Activated B cell treated with CpG ODN at 0.5 μM for 24 hours (primary cell): ENCODE measurements at regions not wholly inside any gene's neighbourhood (a gene's known extent, or its start where the extent isn't known, plus 50 kb on each side); places are given as distances from the start of the nearest gene placed in this dataset.
"Not testable (repeated sequence)": the region's sequence is repeated elsewhere in the genome, so short reads cannot be mapped to it uniquely, and the experiment has no call there.

Source experiments
- ATAC-seq: fragments of 200-7000 bp; cut with Tn5 transposase; one replicate; pipeline ENCODE4 v1.10.0; 2021; ENCODE audit warnings: low read depth, mild to moderate bottlenecking, moderate library complexity
- CTCF ChIA-PET: fragments of 350-600 bp; sonication (Branson Sonifier 250); formaldehyde crosslinking; loops from one replicate; lab custom pipeline; 2021; ENCODE audit warnings: antibody characterized with exemption; lab: Charles Lee
- POLR2A ChIA-PET: fragments of 350-600 bp; sonication (Branson Sonifier 250); formaldehyde crosslinking; loops from one replicate; lab custom pipeline; 2021; ENCODE audit warnings: antibody characterized with exemption; lab: Charles Lee
- DNase-seq: peaks from one replicate; pipeline ENCODE4 v3.0.0; 2022
- H3K27ac Mint-ChIP-seq: one replicate; pipeline ENCODE4 v1.8.0; 2020; ENCODE audit warnings: mixed read lengths
- H3K27me3 Mint-ChIP-seq: one replicate; pipeline ENCODE4 v1.8.0; 2021; ENCODE audit warnings: mixed read lengths
- H3K36me3 Mint-ChIP-seq: one replicate; pipeline ENCODE4 v1.8.0; 2021; ENCODE audit warnings: low read depth, mixed read lengths
- H3K4me1 Mint-ChIP-seq: one replicate; pipeline ENCODE4 v1.8.0; 2021; ENCODE audit warnings: mixed read lengths
- H3K4me3 Mint-ChIP-seq: one replicate; pipeline ENCODE4 v1.8.0; 2020; ENCODE audit warnings: mild to moderate bottlenecking, mixed read lengths
- H3K9me3 Mint-ChIP-seq: one replicate; pipeline ENCODE4 v1.8.0; 2020; ENCODE audit warnings: mixed read lengths
- intact Hi-C: fragments of 100-400 bp; cut with micrococcal nuclease; formaldehyde crosslinking; loops from one replicate; pipeline ENCODE4 v1.15.1; 2024
- TF ChIP-seq, protein P1 (sequence below): fragments of 200-600 bp; IDR thresholded peaks from one replicate; pipeline ENCODE4 v1.8.0; 2022; ENCODE audit warnings: antibody characterized with exemption, mild to moderate bottlenecking

DNA sequence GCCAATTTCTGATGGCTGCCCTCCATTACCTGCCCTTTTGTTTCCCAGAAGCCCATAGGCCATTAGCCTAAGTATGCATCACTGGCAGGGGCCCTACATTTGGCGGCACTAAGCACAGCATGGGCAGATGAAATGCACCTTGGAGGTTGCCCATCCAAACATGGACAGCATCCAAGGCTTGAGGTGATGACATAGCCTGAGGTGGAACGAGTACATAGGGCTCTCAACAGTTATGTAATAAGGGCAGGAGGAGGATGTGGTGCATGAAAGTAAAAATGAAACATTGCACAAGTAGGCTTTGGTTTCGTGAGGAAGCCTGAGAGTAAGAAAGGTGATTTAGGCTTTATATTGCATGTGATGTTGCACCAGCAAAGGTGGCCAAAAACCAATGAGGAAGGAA is 148.1 kb downstream of the FAM76B start:
- ATAC-seq (peak; percentile 82), DNase-seq (no peak)
- H3K4me1 Mint-ChIP-seq = peaks cover 12% of the 10 kb centered on the region
- H3K36me3 Mint-ChIP-seq = no peaks in the 10 kb centered on the region
- TF ChIP-seq, protein P1, sequence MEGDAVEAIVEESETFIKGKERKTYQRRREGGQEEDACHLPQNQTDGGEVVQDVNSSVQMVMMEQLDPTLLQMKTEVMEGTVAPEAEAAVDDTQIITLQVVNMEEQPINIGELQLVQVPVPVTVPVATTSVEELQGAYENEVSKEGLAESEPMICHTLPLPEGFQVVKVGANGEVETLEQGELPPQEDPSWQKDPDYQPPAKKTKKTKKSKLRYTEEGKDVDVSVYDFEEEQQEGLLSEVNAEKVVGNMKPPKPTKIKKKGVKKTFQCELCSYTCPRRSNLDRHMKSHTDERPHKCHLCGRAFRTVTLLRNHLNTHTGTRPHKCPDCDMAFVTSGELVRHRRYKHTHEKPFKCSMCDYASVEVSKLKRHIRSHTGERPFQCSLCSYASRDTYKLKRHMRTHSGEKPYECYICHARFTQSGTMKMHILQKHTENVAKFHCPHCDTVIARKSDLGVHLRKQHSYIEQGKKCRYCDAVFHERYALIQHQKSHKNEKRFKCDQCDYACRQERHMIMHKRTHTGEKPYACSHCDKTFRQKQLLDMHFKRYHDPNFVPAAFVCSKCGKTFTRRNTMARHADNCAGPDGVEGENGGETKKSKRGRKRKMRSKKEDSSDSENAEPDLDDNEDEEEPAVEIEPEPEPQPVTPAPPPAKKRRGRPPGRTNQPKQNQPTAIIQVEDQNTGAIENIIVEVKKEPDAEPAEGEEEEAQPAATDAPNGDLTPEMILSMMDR = no peak
- no peaks in the 10 kb centered on the region for H3K27me3 Mint-ChIP-seq
- no peak overlapping the region for H3K4me3 Mint-ChIP-seq
- H3K27ac Mint-ChIP-seq = peak overlapping the region; percentile 63
- CTCF ChIA-PET = no interaction called here
- peaks cover 6% of the 10 kb centered on the region for H3K9me3 Mint-ChIP-seq
- POLR2A ChIA-PET = interaction anchor here (1.0 to 1.1 kb wide), 2 partner anchors 51 to 410 kb away, joined by 3 to 4 read pairs; partner anchors contain the start of gene SESN3
- intact Hi-C loops = no loop called here

GRCh38 chr11:95638501-95638900 is 151.1 kb downstream of the FAM76B start:
- Mint-ChIP-seq H3K4me1 (peaks cover 12% of the 10 kb centered on the region), H3K9me3 (peaks cover 6% of the 10 kb centered on the region), H3K27me3 (no peaks in the 10 kb centered on the region), H3K27ac (no peak overlapping the region), H3K36me3 (no peaks in the 10 kb centered on the region), H3K4me3 (no peak overlapping the region)
- POLR2A ChIA-PET = no interaction called here
- CTCF ChIA-PET = interaction anchor here (2.1 kb wide), 1 partner anchor 67 kb away, joined by 6 read pairs; no protein-coding TSS in a partner anchor
- no peak for ATAC-seq
- TF ChIP-seq, protein P1 = no peak
- intact Hi-C loops = no loop called here
- no peak for DNase-seq

DNA sequence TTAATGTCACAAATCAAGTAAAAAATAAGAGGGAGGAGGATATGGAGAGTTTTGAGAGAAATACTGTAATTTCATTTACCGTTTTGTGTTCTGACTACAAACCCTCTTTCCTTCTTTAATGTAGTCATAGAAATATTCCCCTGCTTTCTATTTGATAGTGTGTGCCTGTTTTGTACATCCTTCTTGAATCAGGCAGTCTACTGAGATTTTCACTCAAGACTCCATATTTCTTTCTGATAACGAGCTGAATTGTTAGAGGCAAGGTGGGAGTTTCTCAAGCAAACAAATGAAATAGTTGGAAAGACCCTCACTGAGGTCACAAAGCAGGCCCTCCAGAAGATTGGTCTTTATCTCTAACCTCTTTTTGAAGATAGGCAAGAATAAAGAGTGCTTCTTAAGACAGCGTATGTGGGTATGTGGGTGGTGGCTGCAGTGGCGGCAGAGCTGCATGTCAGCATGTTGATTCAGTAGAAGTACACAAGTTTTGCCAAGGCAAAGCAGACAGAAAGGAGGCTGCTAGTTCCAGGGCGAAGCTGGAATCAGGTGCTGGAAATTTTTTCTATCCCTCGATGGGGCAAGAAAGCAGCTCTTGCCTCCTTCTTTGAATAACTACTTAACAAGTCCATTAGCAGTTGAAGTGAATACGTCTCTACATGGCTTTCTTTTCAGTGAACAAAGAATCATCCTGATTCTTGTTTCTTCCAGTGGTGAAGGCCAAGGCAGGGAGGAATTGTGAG is 164.2 kb downstream of the FAM76B start:
- H3K36me3 Mint-ChIP-seq = peaks cover 2% of the 10 kb centered on the region
- intact Hi-C loops = no loop called here
- H3K27ac Mint-ChIP-seq = no peak overlapping the region
- ATAC-seq (no peak), DNase-seq (no peak)
- H3K27me3 Mint-ChIP-seq = no peaks in the 10 kb centered on the region
- TF ChIP-seq, protein P1 = no peak
- CTCF ChIA-PET = no interaction called here
- H3K4me3 Mint-ChIP-seq = no peak overlapping the region
- H3K4me1 Mint-ChIP-seq = no peaks in the 10 kb centered on the region
- POLR2A ChIA-PET = no interaction called here
- peaks cover 6% of the 10 kb centered on the region for H3K9me3 Mint-ChIP-seq

- ATAC-seq (no peak), DNase-seq (no peak)
- Mint-ChIP-seq H3K27me3 (no peaks in the 10 kb centered on the region), H3K36me3 (peaks cover 4% of the 10 kb centered on the region), H3K4me1 (no peaks in the 10 kb centered on the region), H3K9me3 (peaks cover 16% of the 10 kb centered on the region), H3K4me3 (no peak overlapping the region), H3K27ac (no peak overlapping the region)
- POLR2A ChIA-PET = no interaction called here
- CTCF ChIA-PET = no interaction called here
- intact Hi-C loops = no loop called here
- TF ChIP-seq, protein P1 = no peak
Observed at GRCh38 chr11:95616256-95616804, 173.3 kb downstream of the FAM76B start.

DNA sequence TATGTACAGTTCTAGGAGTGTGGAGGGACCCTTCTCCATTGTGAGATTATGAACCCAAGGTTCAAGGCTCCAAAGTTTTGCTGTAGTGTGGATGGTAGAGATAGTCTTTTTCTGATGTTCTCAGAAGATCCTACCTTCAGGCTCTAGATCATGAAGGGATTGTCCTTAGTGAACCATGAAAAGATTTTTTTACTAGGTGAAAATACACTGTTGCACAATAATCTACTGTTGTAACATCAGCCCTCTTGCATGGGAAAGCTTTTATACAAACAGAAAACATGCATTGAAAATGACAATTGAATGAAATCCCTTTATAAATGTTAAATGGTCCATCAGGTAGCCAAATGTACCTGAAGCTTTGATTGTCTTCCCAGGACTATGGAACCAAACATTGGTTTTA is 177.8 kb downstream of the FAM76B start:
- H3K4me3 Mint-ChIP-seq = no peak overlapping the region
- intact Hi-C loops = no loop called here
- H3K9me3 Mint-ChIP-seq = no peaks in the 10 kb centered on the region
- H3K27me3 Mint-ChIP-seq = no peaks in the 10 kb centered on the region
- TF ChIP-seq, protein P1 = no peak
- ChIA-PET POLR2A (no interaction called here), CTCF (no interaction called here)
- H3K27ac Mint-ChIP-seq = no peak overlapping the region
- DNase-seq (no peak), ATAC-seq (no peak)
- H3K4me1 Mint-ChIP-seq = no peaks in the 10 kb centered on the region
- H3K36me3 Mint-ChIP-seq = no peaks in the 10 kb centered on the region

- CTCF ChIA-PET, ATAC-seq, POLR2A ChIA-PET: not testable (repeated sequence)
Observed at GRCh38 chr11:95610185-95610584, 179.4 kb downstream of the FAM76B start.

More at GRCh38 chr11:95610185-95610584, 179.4 kb downstream of the FAM76B start:
- intact Hi-C loops, H3K27ac Mint-ChIP-seq, H3K27me3 Mint-ChIP-seq, H3K9me3 Mint-ChIP-seq, H3K4me1 Mint-ChIP-seq, H3K4me3 Mint-ChIP-seq, H3K36me3 Mint-ChIP-seq, DNase-seq: not testable (repeated sequence)
